HG03469 (cell line): ENCODE measurements at regions not wholly inside any gene's neighbourhood (a gene's known extent, or its start where the extent isn't known, plus 50 kb on each side); places are given as distances from the start of the nearest gene placed in this dataset.
"Not testable (repeated sequence)": the region's sequence is repeated elsewhere in the genome, so short reads cannot be mapped to it uniquely, and the experiment has no call there.

Source experiments
- ATAC-seq: cut with Tn5 transposase; IDR thresholded peaks from one replicate; pipeline ENCODE4 v1.9.1; 2021; ENCODE audit warnings: mild to moderate bottlenecking, moderate library complexity, moderate number of reproducible peaks; ENCODE audit not compliant: unreplicated experiment

GRCh38 chr2:185245806-185246205 is 492.8 kb upstream of the FSIP2 start:
- ATAC-seq: no peak

DNA sequence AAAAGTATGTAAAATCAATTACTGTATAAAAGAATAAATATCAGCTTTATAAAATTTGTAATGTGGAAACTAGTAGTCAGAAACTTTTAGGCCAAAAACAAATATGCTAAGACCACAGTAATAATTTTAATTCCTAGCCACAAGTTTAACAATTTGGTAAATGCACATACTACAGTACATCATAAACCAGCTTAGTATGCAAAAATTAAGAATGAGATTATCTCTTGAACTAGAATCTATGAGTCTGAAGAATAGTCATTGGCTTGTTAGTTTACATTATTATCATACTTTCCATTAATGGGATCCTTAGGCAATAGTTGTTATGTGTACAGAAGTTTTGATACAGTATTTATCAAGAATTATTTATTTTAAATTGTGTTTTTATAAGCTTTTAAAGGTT is 491.9 kb upstream of the FSIP2 start:
- ATAC-seq: no peak

- ATAC-seq: no peak
Measured at GRCh38 chr2:185255566-185255965, 483.0 kb upstream of the FSIP2 start.

DNA sequence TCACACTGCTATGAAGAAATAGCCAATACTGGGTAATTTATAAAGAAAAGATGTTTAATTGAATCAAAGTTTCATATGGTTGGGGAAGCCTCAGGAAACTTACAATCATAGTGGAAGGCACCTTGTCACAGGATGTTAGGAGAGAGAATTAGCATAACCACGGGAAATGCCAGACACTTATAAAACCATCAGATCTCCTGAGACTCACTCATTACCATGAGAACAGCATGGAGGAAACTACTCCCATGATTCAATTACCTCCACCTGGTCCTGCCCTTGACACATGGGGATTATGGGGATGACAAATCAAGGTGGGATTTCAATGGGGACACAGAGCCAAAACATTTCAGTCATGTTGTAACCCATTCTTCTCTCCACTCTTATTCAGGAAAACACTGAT is 472.9 kb upstream of the FSIP2 start:
- no peak for ATAC-seq

DNA sequence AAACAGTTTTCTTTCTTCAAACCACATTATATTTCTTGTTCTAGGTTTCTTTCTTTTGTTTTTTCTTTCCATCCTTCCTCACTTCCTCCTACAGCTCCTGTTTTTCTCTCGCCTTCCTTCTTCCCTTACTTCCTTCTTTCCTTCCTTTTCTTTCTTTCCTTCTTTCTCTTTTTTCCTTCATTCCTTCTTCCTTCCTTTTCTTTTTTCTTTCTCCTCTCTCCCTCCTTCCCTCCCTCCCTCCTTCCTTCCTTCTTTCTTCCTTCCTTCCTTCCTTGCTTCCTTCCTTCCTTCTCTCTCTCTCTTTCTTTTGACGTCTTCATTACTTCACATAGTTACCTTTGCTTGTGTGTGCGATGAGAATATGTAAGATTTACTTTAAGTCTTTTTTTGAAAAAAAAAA is 470.0 kb upstream of the FSIP2 start:
- ATAC-seq: no peak

DNA sequence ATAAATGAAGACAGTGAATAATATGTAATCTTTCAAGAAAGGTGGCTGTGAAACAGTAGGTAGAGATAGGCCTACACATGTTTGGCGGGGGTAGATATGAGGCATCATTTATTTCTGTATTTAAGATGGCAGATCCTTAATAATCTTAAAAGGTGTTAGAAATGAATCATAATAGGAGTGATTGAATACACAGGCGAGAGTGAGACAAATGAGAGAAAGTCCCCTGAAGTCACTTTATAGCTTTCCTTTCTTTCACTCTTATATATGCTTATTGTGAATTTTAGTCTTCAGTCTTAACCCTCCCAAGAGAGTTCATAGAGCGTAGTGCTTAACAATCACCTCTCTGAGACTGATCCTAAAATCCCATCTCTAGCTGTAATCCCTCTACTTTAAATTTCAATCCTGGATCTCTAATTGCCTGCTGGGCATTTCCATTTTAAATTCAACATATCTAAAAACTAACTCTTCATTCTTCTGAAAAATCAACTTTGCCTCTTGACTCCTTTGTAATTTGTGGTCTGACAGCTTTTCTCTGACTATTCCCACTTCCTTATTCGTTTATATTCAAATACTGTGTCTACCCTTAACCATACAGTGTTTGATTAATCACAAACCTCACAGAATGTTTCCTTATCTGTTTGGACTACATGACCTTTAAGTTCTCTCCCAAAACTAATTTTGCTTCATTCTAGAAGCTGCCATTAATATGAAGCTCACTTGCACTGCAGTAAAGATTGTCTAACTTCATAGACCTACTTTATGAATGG is 463.7 kb upstream of the FSIP2 start:
- ATAC-seq: no peak

GRCh38 chr2:185275979-185276378 is 462.6 kb upstream of the FSIP2 start:
- ATAC-seq: not testable (repeated sequence)

DNA sequence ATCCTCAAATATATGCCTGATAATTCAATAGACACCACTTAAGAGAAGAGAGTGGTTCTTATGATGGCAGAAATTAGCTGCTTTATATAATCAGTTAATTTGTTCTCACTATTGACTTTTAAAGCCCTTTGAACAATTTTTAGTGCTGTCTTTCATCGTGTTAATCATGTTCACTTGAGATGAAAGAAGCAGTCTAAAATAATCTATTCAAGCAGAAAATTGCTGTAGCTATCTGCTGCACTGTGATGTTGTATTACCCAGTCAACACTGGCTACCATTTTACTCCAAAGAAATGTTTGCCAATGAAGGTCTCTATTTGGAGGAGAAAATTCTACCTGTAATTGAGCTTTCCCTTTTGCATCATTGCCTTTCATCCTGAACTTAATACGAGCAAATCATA is 459.8 kb upstream of the FSIP2 start:
- no peak for ATAC-seq

- no peak for ATAC-seq
Measured at GRCh38 chr2:185279999-185280398, 458.6 kb upstream of the FSIP2 start.

DNA sequence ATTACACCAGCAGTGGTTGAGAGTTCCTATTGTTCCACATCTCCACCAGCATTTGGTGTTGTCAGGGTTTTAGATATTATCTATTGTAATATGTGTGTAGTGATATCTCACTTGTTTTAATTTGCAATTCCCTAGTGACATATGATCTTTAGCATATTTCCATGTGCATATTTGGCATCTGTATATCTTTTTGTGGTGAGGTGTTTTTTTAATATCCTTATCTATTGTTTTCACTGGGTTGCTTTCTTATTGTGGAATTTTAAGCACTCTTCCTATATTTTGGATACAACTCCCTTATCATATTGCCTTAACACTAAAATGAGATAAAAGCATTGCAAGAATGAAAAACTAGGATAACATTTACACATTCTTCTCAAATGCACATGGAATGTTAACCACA is 453.9 kb upstream of the FSIP2 start:
- no peak for ATAC-seq

GRCh38 chr2:185290012-185290411 is 448.6 kb upstream of the FSIP2 start:
- ATAC-seq: not testable (repeated sequence)

DNA sequence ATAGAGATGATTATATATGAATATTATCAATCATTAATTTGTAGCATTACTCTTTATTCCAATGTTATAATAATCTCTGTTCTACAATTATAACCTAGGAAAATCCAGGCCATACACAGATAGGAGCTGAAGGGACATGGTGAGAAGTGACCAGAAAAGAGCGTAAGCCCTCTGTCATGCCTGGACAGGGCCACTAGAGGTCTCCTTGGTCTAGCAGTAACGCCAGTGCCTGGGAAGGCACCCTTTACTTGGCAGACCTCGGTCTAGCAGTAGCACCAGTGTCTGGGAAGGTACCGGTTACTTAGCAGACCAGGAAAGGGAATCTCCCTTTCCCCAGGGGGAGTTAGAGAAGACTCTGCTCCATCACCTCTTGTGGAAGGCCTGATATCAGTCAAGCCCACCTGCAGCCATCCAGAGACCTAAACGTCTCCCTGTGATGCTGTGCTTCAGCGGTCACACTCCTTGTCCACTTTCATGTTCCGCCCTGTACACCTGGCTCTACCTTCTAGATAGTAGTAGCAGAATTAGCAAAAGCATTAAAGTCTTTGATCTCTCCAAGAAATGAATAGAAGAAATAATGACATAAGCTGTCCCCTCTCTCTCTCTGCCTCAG is 447.5 kb upstream of the FSIP2 start:
- peak; percentile 84 for ATAC-seq

DNA sequence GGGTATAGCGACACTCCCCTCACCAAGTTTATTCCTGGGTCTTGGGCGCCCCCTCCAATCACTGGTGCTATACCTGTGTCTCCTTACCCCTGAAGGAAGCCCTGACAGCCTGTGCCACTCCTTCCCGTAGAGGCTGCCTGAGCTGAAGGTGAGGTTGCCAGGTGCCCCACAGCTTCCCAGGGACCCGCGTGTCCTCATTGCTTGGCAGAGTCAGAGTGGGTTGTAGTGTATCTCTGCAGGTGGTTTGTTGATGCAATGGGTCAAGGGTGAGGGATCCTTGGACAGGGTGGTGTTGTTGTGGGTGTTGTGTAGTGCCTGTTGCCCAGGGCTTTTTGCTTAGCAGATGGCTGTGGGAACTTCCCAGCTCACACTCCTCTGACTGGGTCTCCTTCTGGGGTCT is 438.7 kb upstream of the FSIP2 start:
- ATAC-seq: no peak

DNA sequence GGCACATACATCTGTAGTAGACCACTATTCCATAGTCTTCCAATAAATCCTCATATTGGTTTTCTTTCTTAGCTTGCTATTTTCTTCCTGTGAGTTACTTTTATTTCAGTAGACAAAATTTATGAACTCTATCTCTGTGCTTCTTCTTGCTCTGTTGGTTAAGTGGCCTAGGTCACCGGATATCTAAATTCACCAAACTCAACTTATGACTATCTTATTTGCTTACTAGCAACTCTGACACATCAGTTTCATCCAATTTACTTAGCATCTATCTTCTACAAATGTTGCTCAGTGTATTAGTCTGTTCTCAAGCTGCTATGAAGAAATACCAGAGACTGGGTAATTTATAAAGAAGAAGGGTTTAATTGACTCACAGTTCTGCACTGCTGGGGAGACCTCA is 432.5 kb upstream of the FSIP2 start:
- no peak for ATAC-seq

DNA sequence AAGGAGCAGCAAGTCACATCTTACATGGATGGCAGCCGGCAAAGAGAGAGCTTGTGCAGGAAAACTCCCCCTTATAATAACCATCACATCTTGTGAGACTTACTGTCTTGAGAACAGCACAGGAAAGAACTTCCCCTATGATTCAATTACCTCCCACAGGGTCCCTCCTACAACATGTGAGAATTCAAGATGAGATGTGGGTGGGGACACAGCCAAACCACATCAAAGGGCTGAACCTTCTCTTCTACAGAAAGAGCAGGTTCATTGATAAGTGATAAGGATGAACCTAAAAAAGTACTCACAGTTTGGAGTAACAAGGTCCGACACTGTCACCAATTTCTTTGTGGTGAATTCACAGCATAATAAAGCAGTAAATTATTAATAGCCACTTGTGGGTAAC is 422.2 kb upstream of the FSIP2 start:
- ATAC-seq: no peak

GRCh38 chr2:185318271-185318724 is 420.3 kb upstream of the FSIP2 start:
- no peak for ATAC-seq

DNA sequence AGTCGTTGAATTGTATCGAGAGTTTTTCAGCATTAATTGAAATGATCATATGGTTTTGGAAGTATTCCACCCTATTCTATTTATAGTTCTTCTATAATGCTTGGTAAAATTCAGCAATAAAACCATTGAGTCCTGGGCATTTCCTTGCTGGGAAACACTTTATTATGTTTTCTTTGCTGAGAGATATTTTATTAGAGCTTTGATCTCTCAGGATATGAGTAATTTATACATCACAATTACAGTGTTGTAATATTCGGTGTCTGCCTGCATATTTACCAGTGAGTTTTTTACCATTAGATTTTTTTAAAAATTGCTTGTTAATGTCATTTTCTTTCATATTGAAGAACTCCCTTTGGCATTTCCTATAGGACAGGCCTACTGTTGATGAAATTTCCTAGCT is 402.7 kb upstream of the FSIP2 start:
- ATAC-seq: no peak

DNA sequence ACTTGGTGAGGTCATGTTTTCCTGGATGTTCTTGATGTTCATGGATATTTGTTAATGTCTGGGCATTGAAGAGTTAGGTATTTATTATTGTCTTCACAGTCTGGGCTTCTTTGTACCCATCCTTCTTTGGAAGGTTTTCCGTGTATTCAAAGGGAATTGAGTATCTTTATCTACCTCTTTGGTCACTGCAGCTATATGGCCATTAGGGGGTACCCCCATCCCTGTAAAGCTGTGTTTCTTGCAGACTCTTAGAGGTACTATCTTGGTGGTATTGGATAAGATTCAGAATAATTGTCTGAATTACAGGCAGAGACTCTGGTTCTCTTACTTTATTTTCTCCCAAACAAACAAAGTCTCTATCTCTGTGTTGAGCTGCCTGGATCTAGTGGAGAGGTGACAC is 401.6 kb upstream of the FSIP2 start:
- ATAC-seq: no peak

DNA sequence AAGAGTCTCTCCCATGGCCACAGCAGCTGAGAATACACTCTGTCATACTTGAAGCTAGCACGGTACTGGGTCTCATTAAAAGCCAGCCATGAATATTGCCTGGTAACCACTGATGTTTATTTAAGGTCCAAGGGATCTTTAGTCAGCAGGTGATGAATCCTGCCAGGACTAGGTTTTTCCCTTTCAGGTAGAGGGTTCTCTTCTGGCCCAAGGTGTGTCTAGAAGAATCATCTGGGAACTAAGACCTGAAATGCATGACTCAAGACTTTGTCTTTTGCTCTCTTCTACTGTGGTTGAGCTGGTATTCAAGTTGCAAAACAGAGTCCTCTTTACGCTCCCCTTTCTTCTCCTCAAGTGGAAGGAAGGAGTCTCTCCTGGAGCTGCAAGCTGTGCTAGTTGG is 400.5 kb upstream of the FSIP2 start:
- ATAC-seq: no peak

GRCh38 chr2:185347445-185347844 is 391.2 kb upstream of the FSIP2 start:
- ATAC-seq: no peak

- ATAC-seq: no peak
Measured at GRCh38 chr2:185360776-185361175, 377.8 kb upstream of the FSIP2 start.

DNA sequence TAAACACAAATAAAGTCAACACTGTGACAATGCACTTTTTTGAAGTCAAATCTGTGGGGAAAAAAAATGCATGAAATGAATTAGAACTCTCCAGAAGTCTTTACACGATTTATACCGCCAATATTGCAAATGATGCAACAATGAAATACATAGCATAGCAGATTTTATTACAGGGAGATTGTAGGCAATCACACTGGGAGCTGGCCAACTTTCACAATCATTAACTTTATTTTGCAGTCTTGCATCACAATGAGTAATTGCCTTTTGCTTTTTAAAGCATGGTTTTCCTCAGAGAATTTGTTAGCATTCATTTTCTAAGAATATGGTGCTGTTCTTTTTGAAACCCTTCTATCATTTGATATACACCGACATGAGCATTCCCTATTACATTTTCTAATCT is 366.4 kb upstream of the FSIP2 start:
- ATAC-seq: no peak

GRCh38 chr2:185373229-185373628 is 365.4 kb upstream of the FSIP2 start:
- ATAC-seq: no peak
